NOMO-1 treated with dmso at 0.1 percent for 144 hours (cell line): ENCODE measurements at regions not wholly inside any gene's neighbourhood (a gene's known extent, or its start where the extent isn't known, plus 50 kb on each side); places are given as distances from the start of the nearest gene placed in this dataset.
"Not testable (repeated sequence)": the region's sequence is repeated elsewhere in the genome, so short reads cannot be mapped to it uniquely, and the experiment has no call there.

Source experiments
- DNase-seq: peaks from one replicate; lab custom pipeline; 2025; ENCODE audit not compliant: unreplicated experiment; lab: John Stamatoyannopoulos, UW

DNA sequence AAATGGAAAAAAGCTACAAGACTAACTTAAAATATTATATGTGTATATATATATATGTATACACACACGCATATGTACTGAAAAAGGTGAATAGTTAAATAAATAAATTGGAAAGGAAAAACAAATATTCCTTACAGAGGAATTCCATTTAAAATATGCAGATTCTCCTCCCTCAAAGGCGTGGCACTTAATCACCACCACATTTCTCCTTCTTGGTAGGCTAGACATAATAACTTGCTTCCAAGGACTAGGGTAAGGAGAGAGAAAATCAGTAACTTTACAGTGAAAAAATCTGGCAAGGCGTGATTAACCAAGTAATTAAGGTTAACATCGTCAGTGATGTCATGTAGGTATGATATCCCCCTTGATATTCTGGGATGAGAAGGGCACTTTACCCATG, 84.0 kb upstream of the USP25 start:
- DNase-seq: no peak

DNA sequence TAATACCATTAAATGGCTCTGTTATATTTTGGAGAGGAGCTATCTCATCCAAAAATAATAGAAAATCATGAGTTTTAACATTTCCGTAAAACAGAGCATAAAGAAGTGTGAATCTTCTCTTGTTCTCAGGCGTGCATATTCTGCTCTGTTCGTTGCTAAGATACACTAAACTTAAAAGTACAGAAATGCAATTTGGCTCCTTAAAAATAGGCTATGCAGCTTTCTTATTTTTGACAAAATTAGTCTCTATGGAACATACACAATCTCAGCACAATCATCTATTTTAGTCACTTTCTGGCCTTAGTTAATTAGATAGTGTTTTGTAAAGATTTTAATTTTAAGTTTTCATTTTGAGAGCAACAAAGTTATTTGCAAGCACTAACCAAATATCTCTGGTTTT, 79.0 kb upstream of the USP25 start:
- DNase-seq: no peak

DNA sequence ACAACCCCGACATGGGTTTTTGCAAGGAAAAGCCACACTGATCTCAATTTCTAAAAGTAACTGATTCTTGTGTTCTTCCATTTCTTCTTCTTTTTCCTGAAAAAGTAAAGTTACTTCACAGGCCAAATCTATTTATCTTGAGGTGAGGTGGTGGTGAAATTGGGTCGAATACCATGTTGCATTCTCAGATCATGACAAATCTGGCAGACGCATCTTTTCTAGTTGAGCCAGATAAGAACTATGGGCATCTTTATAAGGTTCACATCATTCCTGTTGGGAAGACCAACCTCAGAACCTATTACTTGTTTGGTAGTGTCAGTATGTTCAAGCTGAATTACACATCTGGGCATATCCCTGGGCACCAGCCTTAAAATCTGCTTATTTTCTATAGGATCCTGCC, 78.6 kb upstream of the USP25 start:
- no peak for DNase-seq

DNA sequence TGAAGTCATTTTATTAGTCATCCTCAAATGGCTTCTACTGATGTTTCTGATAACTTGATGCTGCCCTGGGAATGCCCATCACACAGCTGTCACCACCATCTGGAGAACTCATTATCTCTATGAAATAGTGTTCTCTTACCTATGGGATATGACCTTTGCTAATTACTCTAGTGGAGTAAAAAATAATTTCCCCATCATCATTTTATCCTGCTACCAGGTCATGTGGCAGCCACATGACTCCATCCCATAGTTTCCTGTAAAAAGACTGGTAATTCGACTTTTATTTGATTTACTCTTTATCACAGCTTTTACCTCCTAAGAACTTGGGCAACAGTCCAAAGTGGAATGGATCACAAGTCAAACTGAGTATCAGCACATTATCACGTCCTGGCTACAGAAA, 76.1 kb upstream of the USP25 start:
- DNase-seq: no peak

DNA sequence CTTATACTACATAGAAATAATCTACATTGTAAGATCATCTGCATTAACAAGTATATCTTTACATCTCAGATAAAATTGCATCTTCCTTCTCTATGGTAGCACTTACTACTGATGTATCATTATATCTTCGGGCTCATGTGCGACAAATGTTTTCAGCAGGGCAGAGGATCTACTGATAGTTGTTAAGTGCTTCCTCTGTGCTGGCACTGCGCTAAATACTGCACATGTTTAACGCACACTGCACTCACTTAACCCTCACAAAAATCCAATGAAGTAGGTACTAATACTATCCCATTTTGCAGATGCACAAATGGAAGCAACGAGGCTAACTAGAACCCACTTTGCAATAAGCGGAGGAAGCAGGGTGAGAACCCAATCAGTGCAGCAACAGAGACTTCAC, 75.6 kb upstream of the USP25 start:
- DNase-seq: no peak

DNA sequence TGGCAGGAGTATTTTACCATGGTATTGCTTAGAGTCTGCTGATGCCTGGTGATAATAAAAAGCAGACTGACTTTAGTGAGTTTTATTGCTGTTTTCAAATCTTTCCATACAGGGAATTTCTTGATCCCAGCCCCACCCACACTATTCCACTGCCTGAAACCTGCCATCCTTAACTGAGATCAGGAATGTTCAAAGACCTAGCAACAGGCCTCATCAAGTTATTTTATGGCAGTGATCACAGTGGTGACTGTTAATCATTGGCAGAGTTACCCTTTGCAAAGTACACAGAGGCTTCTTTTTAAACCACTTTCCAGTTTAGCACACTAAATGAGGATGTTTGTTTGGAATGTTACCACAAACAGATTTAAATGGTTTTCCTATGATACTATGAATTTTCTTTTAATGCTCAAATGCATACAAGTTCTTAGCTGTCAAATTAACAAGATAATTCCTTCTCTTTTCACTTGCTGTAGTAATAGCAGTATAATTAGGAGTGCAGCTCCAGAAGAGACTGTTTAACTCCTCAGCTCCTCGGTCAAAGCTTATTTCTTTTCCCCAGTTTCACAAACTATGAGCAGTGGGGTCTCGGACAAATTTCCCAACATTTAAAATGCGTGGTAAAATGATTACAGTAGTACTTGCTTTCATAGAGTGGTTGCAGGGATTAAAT, 69.9 kb upstream of the USP25 start:
- no peak for DNase-seq

DNA sequence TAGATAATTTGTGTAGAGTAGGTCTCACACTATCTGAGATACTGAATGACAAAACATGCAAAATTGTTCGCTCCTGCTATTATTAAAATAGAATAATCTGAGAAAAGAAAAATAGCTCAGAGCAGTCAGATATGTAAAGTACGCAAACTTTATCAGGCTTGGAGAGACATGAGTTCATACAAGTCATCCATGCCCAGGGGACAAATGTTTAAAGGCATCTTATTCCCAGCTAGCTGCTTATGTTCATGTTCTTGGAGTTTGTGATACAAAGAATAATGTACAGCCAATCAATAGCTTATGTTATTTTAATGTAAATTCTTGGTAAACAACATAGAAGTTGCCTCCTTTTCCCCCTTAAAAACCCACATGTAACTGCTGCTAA, 69.4 kb upstream of the USP25 start:
- no peak for DNase-seq

DNA sequence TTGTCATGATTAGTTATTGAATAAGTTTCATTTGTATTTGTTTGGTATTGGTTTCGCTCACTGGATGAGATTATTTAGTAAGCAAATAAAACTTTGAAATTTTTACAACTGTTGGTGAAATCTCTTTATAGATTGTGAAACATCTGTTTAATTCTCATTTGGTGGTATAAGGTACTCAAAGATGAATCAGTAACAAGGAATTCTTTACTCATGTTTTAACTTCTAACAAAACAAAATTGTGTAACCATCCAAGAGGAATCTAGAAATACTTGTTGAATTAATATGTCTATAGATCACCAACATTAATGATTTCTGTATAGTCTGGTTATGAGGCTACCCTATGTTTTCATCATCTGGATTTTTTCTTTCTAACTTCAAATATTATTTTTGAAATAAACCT, 62.8 kb upstream of the USP25 start:
- DNase-seq: no peak

DNA sequence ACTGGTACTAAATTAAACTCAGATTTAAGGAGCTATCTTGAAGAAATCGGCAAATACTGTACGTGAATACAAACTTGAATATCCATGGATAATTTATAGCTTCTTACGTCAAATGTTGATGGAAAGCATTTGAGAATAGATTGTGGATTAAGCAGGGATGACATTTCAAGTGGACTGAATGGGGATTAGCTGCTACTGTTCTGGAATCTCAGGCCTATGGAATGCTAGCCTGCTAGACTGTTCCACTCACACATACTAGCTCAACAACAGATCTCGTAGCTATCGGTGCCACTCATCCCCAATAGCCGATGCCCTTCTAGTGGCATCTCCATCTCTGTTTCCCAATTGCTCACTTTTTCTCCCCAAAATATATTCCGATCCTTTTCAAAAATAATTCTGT, 62.0 kb upstream of the USP25 start:
- DNase-seq: no peak

DNA sequence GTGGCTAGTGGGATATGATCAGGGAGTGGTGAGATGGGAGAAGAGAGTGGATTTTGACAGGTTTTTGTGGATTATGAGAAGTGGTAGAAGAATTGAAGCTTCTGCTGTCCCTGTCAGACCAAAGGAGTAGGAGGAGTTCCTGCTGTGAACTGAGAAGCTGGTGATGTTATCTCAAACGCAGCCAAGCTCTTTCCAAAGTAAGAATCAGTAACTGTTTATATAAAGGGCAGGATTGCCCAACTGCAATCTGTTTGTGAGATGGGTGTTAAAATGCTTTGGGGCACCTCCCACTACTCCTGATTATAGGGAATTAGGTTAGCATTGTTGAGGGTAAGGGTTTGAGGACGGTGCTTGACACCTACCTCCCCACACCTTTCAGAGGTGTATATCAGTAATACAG, 60.5 kb upstream of the USP25 start:
- no peak for DNase-seq

DNA sequence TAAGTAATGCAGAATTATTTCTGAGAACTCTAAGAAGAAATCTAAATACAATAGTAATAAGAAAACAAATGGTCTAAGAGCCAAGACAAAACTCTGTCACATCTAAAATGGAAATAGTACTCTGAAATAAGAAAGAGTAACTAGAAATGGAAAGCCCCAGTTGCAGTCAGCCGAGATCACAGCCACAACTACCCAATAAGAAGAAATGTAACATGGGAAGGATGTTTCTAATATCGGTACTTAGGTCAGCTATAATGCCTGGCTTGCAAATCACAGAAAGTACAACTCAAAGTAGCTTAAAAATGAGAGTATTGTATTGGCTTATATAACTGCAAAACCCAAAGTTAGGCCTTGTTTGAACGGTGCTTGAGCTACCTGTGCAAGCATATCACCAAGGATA, 58.6 kb upstream of the USP25 start:
- no peak for DNase-seq

DNA sequence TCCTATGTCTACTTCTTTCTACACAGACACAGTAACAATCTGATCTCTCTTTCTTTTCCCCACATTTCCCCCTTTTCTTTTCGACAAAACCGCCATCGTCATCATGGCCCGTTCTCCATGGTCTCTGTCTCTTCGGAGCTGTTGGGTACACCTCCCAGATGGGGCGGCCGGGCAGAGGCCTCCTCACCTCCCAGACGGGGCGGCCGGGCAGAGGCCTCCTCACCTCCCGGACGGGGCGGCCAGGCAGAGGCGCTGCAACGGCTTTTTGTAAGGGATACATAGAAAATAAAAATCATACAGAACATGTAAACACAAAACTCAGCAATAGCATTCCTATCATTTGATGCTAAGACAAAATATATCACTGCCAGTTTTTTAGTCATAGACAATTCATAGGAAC, 57.2 kb upstream of the USP25 start:
- DNase-seq: not testable (repeated sequence)

DNA sequence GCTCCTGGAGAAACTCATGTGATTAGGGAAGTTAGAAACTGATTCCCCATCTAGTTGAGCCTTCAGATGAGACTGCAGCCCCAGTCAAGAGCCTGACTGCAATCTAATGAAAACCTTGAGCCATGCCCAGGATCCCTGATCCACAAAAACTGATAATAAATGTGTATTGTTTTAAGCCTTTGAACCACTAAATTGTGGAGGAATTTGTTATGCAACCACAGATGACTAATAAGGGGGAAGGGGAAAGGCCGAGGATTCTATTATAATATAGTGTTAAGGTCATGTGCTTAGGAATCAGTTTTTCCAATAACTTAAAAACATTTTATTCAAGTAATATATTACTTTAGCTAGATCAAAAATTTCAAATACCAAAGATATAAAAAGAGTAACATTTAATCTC, 52.8 kb upstream of the USP25 start:
- no peak for DNase-seq

DNA sequence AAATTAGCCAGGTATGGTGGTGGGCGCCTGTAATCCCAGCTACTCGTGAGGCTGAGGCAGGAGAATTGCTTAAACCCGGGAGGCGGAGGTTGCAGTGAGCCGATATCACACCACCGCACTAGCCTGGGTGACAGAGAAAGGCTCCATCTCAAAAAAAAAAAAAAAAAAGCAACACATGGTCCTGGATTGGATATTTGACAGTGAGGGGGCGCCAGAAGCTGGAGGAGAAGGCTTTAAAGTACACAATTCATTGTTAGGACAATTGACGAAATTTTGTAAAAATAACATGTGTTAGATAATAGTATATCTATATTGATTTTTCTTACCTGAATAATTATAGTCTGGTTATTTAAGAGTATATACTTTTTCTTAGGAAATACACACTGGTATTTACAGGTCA, 50.2 kb upstream of the USP25 start:
- no peak for DNase-seq
